Colonic mucosa (tissue), 4 donors: ENCODE measurements at regions not wholly inside any gene's neighbourhood (a gene's known extent, or its start where the extent isn't known, plus 50 kb on each side); places are given as distances from the start of the nearest gene placed in this dataset.

Source experiments
- DNase-seq: peaks from one replicate; pipeline ENCODE4 v3.0.0-alpha.2; 2020
- H3K27ac ChIP-seq: fragments of 200-600 bp; one replicate; pipeline ENCODE4 v1.8.0; 2021
- H3K27me3 ChIP-seq: fragments of 200-600 bp; one replicate; pipeline ENCODE4 v1.8.0; 2021
- H3K36me3 ChIP-seq: fragments of 200-600 bp; one replicate; pipeline ENCODE4 v1.8.0; 2021
- H3K4me1 ChIP-seq: fragments of 200-600 bp; one replicate; pipeline ENCODE4 v1.8.0; 2021; ENCODE audit warnings: mild to moderate bottlenecking
- H3K4me3 ChIP-seq: fragments of 200-600 bp; one replicate; pipeline ENCODE4 v1.8.0; 2021
- H3K9ac ChIP-seq, 2 donors: one replicate each; pipeline ENCODE4 v1.7.0; 2013; ENCODE audit warnings: control low read depth in 2 of 2, low read depth in 2 of 2, low read length in 2 of 2
- H3K9me3 ChIP-seq: fragments of 200-600 bp; one replicate; pipeline ENCODE4 v1.8.0; 2021
- intact Hi-C: fragments of 100-400 bp; cut with DNase I; formaldehyde crosslinking; loops from one replicate; pipeline ENCODE4 v1.14.1; 2022
- TF ChIP-seq, protein P1 (sequence below): fragments of 200-600 bp; IDR thresholded peaks from one replicate; pipeline ENCODE4 v1.8.0; 2022; ENCODE audit warnings: antibody characterized with exemption, mild to moderate bottlenecking
- donor health status: healthy.
- donor health status: DM: no; HTN: no; CAD: no.
- donor health status: DM: no; HTN: no; CAD: no.

DNA sequence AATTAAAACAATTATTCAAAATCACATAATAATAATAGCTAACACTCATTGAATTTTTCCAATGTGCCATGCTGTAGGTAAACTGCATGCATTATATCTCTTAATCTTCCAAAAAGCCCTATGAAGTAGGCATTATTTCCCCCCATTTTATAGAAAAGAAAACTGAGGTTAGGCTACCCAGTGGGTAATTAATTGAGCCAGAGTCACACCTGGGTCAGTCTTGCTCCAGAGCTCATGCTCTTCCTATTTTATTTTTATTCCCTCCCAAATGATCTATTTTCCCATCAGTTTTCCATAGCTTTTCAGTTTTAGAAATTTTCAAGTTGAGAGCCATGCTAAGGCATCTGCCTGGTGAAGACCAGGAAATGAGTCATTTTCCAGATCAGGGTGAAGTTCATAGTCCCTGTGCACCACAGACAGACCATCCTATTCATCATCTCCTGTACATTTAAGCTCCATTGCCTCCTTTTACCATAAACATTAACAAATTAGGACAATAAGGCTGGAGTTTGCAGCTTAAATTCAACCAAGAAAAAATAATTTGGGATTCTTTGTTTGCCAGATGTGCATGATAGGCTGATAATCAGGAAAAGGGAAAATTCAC is 417.3 kb downstream of the OTOL1 start:
- TF ChIP-seq, protein P1, sequence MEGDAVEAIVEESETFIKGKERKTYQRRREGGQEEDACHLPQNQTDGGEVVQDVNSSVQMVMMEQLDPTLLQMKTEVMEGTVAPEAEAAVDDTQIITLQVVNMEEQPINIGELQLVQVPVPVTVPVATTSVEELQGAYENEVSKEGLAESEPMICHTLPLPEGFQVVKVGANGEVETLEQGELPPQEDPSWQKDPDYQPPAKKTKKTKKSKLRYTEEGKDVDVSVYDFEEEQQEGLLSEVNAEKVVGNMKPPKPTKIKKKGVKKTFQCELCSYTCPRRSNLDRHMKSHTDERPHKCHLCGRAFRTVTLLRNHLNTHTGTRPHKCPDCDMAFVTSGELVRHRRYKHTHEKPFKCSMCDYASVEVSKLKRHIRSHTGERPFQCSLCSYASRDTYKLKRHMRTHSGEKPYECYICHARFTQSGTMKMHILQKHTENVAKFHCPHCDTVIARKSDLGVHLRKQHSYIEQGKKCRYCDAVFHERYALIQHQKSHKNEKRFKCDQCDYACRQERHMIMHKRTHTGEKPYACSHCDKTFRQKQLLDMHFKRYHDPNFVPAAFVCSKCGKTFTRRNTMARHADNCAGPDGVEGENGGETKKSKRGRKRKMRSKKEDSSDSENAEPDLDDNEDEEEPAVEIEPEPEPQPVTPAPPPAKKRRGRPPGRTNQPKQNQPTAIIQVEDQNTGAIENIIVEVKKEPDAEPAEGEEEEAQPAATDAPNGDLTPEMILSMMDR, result no peak
- no peaks in the 10 kb centered on the region for H3K4me1 ChIP-seq
- DNase-seq, result no peak
- no peaks in the 10 kb centered on the region for H3K36me3 ChIP-seq
- H3K9ac ChIP-seq, result no peak overlapping the region
- no peak overlapping the region for H3K4me3 ChIP-seq
- H3K27me3 ChIP-seq, result no peaks in the 10 kb centered on the region
- no peaks in the 10 kb centered on the region for H3K9me3 ChIP-seq
- intact Hi-C loops, result no loop called here
- no peak overlapping the region for H3K27ac ChIP-seq

DNA sequence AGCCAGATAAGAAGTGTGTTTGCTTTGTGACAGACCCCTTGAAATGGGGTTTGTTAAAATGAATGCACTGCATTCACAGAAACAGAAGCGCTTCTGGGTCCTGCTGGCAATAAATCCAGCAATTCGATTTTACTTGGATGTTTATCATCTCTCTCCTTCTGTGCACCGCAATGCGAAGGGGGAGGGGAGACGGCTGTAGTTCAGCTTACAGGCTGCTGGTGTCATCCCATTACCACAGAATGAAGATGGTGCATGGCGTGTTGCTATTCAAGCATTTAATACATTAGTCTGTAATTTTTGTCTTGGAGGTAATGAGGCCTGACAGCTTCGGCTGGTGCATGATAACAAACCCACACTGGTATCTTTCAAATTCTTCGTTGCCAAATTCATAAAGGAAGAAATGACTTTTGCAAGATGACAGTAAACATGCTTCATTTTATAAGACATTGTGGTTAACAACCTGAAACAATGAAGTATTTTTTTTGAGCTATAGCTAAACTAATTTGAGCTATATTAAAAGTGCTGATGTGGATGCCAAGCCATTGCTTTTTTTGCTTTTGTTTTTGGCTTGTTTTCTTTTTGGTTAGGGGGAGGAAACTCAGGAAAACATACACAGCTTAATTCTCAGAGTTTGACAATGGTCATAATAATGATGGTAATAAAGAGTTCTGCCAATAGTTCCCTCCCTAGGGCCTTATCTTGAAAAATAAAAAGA is 418.3 kb downstream of the OTOL1 start:
- Histone ChIP-seq H3K36me3 (no peaks in the 10 kb centered on the region), H3K9me3 (no peaks in the 10 kb centered on the region), H3K4me3 (no peak overlapping the region), H3K4me1 (no peaks in the 10 kb centered on the region), H3K9ac (no peak overlapping the region), H3K27me3 (no peaks in the 10 kb centered on the region), H3K27ac (no peak overlapping the region)
- peak; percentile 19 for DNase-seq
- TF ChIP-seq, protein P1, result no peak
- intact Hi-C loops, result no loop called here

DNA sequence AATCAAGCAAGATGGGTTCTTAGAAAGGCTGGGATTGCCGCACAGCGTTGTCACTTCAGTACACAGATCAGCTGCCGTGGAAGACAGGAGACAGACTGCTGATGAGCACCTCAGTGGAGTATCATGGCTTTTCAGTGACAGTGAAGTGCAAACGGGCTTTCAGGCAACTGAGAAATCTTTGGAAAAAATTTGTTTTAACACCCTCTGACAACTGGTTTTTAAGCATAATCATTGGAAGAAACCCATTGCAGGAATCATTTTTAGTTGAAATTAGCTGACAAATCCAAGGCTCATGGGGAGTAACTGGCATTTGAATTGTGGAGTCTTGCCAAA is 418.8 kb downstream of the OTOL1 start:
- DNase-seq, result no peak
- TF ChIP-seq, protein P1, result no peak
- Histone ChIP-seq H3K9me3 (no peaks in the 10 kb centered on the region), H3K27me3 (no peaks in the 10 kb centered on the region), H3K36me3 (no peaks in the 10 kb centered on the region), H3K4me3 (no peak overlapping the region), H3K4me1 (no peaks in the 10 kb centered on the region), H3K27ac (no peak overlapping the region), H3K9ac (no peak overlapping the region)
- intact Hi-C loops, result no loop called here

DNA sequence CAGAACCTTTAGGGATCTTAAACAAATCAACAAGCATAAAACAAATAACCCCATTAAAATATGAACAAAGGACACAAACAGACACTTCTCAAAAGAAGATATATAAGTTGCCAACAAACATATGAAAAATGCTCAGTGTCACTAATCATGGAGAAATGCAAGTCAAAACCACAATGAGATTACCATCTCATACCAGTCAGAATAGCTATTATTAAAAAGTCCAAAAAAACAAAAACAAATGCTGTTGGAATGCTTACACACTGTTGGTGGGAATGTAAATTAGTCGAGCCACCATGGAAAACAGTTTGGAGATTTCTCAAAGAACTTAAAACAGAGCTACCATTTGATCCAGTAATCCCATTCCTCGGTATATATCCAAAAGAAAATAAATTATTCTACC is 423.6 kb downstream of the OTOL1 start:
- Histone ChIP-seq H3K36me3 (no peaks in the 10 kb centered on the region), H3K4me3 (no peak overlapping the region), H3K4me1 (no peaks in the 10 kb centered on the region), H3K27ac (no peak overlapping the region), H3K27me3 (no peaks in the 10 kb centered on the region), H3K9me3 (no peaks in the 10 kb centered on the region), H3K9ac (no peak overlapping the region)
- DNase-seq, result no peak
- TF ChIP-seq, protein P1, result no peak
- intact Hi-C loops, result no loop called here

DNA sequence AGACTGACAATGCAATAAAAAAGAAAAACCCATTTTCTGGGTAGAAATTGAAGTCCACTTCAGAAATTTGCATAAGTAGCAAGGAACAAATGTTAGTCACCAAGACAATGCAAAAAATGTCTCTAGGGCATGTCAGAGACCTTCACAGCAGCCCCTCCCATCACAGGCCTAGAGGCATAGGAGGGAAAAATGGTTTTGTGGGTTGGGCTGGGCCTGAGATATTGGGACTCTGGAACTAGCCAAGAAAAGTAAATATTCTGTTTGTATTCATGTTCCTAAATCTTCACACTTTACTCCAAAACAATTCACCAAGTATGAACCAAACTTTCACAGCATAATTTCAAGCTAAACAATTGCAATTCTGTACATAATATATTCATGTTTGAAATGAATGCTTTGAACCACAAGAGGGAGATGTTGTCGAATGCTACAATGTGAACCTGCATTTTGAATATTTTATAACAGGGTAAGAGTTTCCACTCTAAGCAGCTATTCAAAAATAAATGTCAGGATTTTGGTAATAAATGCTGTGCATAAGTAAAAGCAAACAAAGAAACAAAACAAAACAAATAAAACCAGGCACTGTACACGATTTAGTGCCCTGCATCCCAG is 429.2 kb downstream of the OTOL1 start:
- TF ChIP-seq, protein P1, result no peak
- intact Hi-C loops, result no loop called here
- Histone ChIP-seq H3K27me3 (no peaks in the 10 kb centered on the region), H3K4me1 (no peaks in the 10 kb centered on the region), H3K9ac (no peak overlapping the region), H3K9me3 (no peaks in the 10 kb centered on the region), H3K27ac (no peak overlapping the region), H3K36me3 (no peaks in the 10 kb centered on the region), H3K4me3 (no peak overlapping the region)
- no peak for DNase-seq
